ENCODE measurements at regions not wholly inside any gene's neighbourhood (a gene's known extent, or its start where the extent isn't known, plus 50 kb on each side); places are given as distances from the start of the nearest gene placed in this dataset.

- Mint-ChIP-seq H3K27ac (no peak overlapping the region), H3K4me3 (no peak overlapping the region), H3K27me3 (peaks cover 5 to 15% (median 12%) of the 10 kb centered on the region in 3 donors), H3K9me3 (peaks cover 0 to 7% (median 3%) of the 10 kb centered on the region in 7 donors), H3K36me3 (no peaks in the 10 kb centered on the region), H3K4me1 (no peaks in the 10 kb centered on the region)
- DNase-seq (no peak), ATAC-seq (ENCODE audit: low read depth in 2 of 2) (no peak)
These were observed 340.9 kb upstream of the THRB start for GRCh38 chr3:24835510-24835909.

DNA sequence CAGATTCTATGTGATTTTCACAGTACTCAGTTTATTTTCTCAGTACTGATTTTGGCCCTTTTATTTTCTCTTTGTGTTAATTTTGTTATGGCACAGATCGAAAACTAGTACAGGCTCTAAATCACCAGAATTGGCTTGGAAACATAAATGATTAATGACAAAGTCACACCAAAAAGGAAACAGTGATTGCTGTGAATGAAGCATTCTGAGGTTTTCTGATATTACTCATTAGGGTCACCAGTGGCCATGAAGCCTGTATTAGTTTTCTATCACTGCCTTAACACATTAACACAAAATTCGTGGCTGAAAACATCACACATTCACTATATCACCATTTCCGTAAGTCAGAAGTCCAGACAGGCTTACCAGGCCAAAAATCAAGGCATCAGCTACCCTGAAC, 343.0 kb upstream of the THRB start:
- DNase-seq: no peak
- Mint-ChIP-seq H3K27ac (no peak overlapping the region), H3K9me3 (peaks cover 0 to 7% (median 3%) of the 10 kb centered on the region in 7 donors), H3K4me3 (no peak overlapping the region), H3K36me3 (no peaks in the 10 kb centered on the region), H3K4me1 (no peaks in the 10 kb centered on the region), H3K27me3 (peaks cover 3 to 12% (median 7%) of the 10 kb centered on the region in 3 donors)
- ATAC-seq (ENCODE audit: low read depth in 2 of 2): no peak

GRCh38 chr3:24838533-24838932, 343.9 kb upstream of the THRB start:
- H3K4me1 Mint-ChIP-seq: no peaks in the 10 kb centered on the region

DNA sequence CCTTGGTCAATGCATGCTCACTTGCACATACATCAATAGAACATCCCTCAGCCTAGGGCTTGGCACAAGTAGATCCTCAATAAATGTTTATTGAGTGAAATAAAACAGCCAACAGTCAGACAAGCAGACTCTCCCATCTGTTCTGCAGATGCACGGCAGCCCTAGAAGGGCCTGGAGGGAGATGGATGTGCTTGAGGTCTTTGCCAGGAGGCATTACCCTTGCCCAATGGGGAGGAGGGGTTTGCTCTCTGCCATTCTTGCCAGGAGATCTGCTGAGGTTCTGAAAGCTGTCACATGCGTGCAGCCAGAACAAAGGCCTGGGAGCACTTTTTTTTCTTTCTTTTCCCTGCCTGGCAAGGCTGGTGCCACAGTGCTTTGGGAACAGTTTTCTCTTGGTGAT, 349.3 kb upstream of the THRB start:
- no peaks in the 10 kb centered on the region for H3K4me1 Mint-ChIP-seq
- H3K27ac Mint-ChIP-seq: no peak overlapping the region
- ATAC-seq (ENCODE audit: low read depth in 2 of 2) (no peak), DNase-seq (no peak)
- H3K4me3 Mint-ChIP-seq: no peak overlapping the region
- no peaks in the 10 kb centered on the region for H3K27me3 Mint-ChIP-seq
- H3K9me3 Mint-ChIP-seq: peaks cover 0 to 6% (median 3%) of the 10 kb centered on the region in 7 donors
- H3K36me3 Mint-ChIP-seq: no peaks in the 10 kb centered on the region

More at GRCh38 chr3:24838533-24838932, 343.9 kb upstream of the THRB start:
- H3K9me3 Mint-ChIP-seq: peaks cover 0 to 6% (median 3%) of the 10 kb centered on the region in 7 donors
- no peak overlapping the region for H3K4me3 Mint-ChIP-seq
- H3K27ac Mint-ChIP-seq: no peak overlapping the region
- no peak for DNase-seq
- H3K27me3 Mint-ChIP-seq: peaks cover 0 to 6% (median 0%) of the 10 kb centered on the region in 3 donors
- no peak for ATAC-seq (ENCODE audit: low read depth in 2 of 2)
- H3K36me3 Mint-ChIP-seq: no peaks in the 10 kb centered on the region

- no peaks in the 10 kb centered on the region for H3K36me3 Mint-ChIP-seq
- H3K4me3 Mint-ChIP-seq: no peak overlapping the region
- no peaks in the 10 kb centered on the region for H3K27me3 Mint-ChIP-seq
- H3K4me1 Mint-ChIP-seq: no peaks in the 10 kb centered on the region
- ATAC-seq (ENCODE audit: low read depth in 2 of 2): no peak
- no peak for DNase-seq
- peaks cover 0 to 11% (median 3%) of the 10 kb centered on the region in 7 donors for H3K9me3 Mint-ChIP-seq
- no peak overlapping the region for H3K27ac Mint-ChIP-seq
These were observed 351.0 kb upstream of the THRB start for GRCh38 chr3:24845524-24846155.

DNA sequence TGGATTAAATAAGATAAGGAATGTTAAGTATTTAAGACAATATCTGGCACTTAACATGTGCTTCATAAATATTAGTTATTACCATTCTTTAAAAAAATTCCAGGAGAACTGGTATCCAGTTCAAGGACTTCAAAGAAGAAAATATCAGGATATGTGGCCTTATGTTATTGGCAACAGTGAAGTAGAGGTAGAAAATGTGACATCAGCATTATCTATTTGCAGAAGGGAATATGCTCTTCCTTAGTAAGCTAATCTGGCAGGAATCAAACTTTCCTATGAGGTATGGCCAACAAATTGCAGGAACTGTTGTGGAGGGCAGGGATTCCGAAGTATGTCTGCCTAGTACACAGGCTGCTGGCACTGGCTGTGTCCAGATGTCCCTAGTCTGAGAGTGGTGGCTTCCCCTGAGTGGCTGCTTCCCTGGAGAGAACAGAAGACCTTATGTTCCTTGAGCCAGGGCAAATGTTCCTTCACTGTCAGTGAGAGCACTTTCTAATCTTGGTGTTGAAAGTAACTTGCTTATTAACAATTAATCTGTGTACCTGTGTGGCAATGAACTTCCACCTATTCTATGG, 351.7 kb upstream of the THRB start:
- Mint-ChIP-seq H3K4me1 (no peaks in the 10 kb centered on the region), H3K9me3 (peaks cover 0 to 12% (median 0%) of the 10 kb centered on the region in 7 donors), H3K27me3 (no peaks in the 10 kb centered on the region), H3K27ac (no peak overlapping the region), H3K36me3 (no peaks in the 10 kb centered on the region), H3K4me3 (no peak overlapping the region)
- no peak for ATAC-seq (ENCODE audit: low read depth in 2 of 2)
- DNase-seq: no peak

DNA sequence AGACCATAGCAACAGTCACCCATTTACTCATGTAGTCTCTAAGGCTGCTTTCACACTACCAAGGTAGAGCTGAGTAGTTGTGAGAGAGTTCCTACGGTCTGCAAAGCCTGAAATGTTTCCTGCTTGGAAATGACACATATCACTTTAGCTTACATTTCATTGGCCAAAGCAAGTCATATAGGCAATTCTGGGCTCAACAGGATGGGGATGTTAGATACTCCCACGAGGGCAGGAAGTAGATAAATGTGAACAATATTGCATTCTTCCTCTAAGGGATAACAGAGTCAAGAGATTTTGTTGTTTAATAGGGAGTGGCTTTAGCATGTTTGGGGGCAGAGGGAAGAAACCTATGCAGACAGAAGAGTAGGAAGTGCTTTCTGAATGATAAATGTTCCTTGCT, 355.6 kb upstream of the THRB start:
- Mint-ChIP-seq H3K4me3 (no peak overlapping the region), H3K27ac (no peak overlapping the region), H3K4me1 (no peaks in the 10 kb centered on the region), H3K9me3 (peaks cover 0 to 6% (median 0%) of the 10 kb centered on the region in 7 donors), H3K27me3 (no peaks in the 10 kb centered on the region), H3K36me3 (no peaks in the 10 kb centered on the region)
- ATAC-seq (ENCODE audit: low read depth in 2 of 2): no peak
- DNase-seq: no peak

DNA sequence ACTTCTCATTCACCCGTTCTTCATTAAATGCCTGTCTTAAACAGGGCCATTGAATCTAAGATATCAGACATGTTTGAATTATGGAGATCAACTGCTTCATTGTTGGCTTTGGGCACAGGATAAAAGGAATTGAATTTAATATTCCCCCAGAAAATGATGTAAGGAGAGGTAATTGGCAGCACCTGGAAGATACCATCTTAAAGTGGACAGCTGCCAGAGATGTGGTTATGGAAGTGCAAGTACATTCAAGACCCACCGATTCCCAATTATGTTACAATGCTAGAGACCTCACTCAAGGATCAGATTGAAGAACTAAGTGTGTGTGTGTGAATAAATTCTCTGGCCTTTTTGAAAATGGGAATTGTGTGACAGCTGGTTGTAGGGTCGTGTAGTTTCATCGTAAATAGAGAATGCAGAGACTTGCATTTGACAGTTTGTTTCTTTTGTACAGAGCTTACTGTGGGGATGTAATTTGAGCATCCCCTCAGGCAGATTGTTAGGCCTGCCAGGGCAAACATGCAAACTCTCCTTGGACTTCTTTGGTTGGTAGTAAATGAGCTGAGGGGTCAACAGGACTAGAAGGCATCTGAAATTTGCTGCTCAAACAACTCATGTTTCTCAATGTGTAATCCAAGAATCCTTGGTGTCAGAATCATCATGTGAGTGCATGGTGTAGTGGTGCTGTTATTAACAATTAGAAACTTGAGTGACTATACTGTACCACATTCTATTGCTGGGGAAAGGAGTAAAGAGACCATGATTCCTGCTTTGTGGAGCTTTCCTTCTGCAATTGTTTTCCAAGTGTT, 359.2 kb upstream of the THRB start:
- H3K4me3 Mint-ChIP-seq: no peak overlapping the region
- no peaks in the 10 kb centered on the region for H3K36me3 Mint-ChIP-seq
- no peaks in the 10 kb centered on the region for H3K27me3 Mint-ChIP-seq
- H3K27ac Mint-ChIP-seq: no peak overlapping the region
- no peak for ATAC-seq (ENCODE audit: low read depth in 2 of 2)
- DNase-seq: no peak
- no peaks in the 10 kb centered on the region for H3K4me1 Mint-ChIP-seq
- H3K9me3 Mint-ChIP-seq: peaks cover 0 to 6% (median 0%) of the 10 kb centered on the region in 7 donors

GRCh38 chr3:24854748-24855147, 360.1 kb upstream of the THRB start:
- H3K4me3 Mint-ChIP-seq: no peak overlapping the region

DNA sequence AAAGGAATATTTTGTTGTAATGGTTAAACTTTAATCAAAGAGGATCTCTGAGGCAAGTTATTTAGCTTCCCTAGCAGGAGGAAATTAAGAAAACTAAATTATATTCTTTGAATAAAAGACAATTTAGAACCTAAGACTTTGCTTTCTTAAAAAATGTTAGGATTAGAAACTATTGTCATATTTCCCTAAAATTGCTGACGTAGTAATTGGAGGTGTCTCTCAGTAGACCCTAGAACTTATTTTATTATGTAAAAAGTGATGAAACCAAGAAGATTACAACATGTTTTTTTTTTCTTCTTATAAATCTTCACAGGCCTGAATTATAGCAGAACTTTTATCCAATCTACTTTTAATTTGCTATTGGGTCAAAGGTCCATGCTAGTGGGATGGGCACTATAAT, 363.3 kb upstream of the THRB start:
- no peak for DNase-seq
- ATAC-seq (ENCODE audit: low read depth in 2 of 2): no peak
- no peaks in the 10 kb centered on the region for H3K36me3 Mint-ChIP-seq
- H3K9me3 Mint-ChIP-seq: peaks cover 0 to 1% (median 0%) of the 10 kb centered on the region in 7 donors
- H3K27me3 Mint-ChIP-seq: no peaks in the 10 kb centered on the region
- no peak overlapping the region for H3K4me3 Mint-ChIP-seq
- H3K27ac Mint-ChIP-seq: no peak overlapping the region
- no peaks in the 10 kb centered on the region for H3K4me1 Mint-ChIP-seq

More at GRCh38 chr3:24854748-24855147, 360.1 kb upstream of the THRB start:
- H3K9me3 Mint-ChIP-seq: peaks cover 0 to 6% (median 0%) of the 10 kb centered on the region in 7 donors
- H3K36me3 Mint-ChIP-seq: no peaks in the 10 kb centered on the region
- H3K27me3 Mint-ChIP-seq: no peaks in the 10 kb centered on the region
- ATAC-seq (ENCODE audit: low read depth in 2 of 2) (no peak), DNase-seq (no peak)
- no peak overlapping the region for H3K27ac Mint-ChIP-seq
- H3K4me1 Mint-ChIP-seq: no peaks in the 10 kb centered on the region

GRCh38 chr3:24863215-24863614, 368.6 kb upstream of the THRB start:
- H3K9me3 Mint-ChIP-seq: peaks cover 0 to 10% (median 2%) of the 10 kb centered on the region in 7 donors
- no peaks in the 10 kb centered on the region for H3K36me3 Mint-ChIP-seq
- no peak overlapping the region for H3K27ac Mint-ChIP-seq
- no peaks in the 10 kb centered on the region for H3K4me1 Mint-ChIP-seq
- ATAC-seq (ENCODE audit: low read depth in 2 of 2) (no peak), DNase-seq (no peak)
- H3K27me3 Mint-ChIP-seq: no peaks in the 10 kb centered on the region
- no peak overlapping the region for H3K4me3 Mint-ChIP-seq

DNA sequence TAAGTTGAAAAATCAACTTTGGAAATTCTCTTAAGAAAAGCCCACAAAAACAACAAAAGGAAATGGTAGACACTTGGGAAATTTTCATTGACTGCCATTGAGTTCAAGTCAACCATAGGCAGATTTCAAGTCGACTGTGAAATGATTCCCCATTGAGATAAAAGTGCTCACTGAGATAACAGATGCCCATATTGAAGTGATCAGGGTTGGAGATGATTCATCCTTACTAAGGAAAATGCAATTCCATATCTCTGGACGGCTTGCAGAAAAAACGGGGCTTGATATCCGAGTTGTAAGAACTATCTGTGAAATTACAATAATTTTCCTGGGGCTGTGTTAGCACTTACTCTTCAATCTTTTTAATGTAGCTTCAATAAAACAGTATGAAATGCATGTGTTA, 373.1 kb upstream of the THRB start:
- Mint-ChIP-seq H3K4me1 (no peaks in the 10 kb centered on the region), H3K9me3 (peaks cover 2 to 16% (median 5%) of the 10 kb centered on the region in 7 donors), H3K36me3 (no peaks in the 10 kb centered on the region), H3K27me3 (peaks cover 0 to 3% (median 0%) of the 10 kb centered on the region in 3 donors), H3K27ac (no peak overlapping the region), H3K4me3 (no peak overlapping the region)
- ATAC-seq (ENCODE audit: low read depth in 2 of 2) (no peak), DNase-seq (no peak)

DNA sequence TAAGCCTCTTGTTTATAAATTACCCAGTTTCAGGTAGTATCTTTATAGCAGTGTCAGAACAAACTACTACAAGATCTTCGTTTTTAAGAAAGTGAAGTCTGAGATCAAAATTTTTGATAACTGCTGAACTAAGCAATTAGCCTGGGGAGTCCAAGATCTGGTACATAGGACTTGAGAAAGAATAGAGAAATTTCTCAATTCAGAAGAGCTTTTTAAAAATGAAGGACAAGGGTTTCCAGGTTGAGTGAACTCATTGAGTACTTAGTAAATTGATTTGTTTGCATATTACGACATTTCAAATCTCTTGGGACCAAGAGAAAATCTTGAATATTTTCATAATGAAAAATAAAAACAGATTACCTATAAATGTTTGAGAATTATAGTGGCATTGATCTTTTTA, 386.6 kb upstream of the THRB start:
- Mint-ChIP-seq H3K36me3 (no peaks in the 10 kb centered on the region), H3K4me1 (no peaks in the 10 kb centered on the region), H3K27me3 (no peaks in the 10 kb centered on the region), H3K9me3 (peaks cover 0 to 4% (median 0%) of the 10 kb centered on the region in 7 donors), H3K27ac (no peak overlapping the region), H3K4me3 (no peak overlapping the region)
- DNase-seq (no peak), ATAC-seq (ENCODE audit: low read depth in 2 of 2) (no peak)

DNA sequence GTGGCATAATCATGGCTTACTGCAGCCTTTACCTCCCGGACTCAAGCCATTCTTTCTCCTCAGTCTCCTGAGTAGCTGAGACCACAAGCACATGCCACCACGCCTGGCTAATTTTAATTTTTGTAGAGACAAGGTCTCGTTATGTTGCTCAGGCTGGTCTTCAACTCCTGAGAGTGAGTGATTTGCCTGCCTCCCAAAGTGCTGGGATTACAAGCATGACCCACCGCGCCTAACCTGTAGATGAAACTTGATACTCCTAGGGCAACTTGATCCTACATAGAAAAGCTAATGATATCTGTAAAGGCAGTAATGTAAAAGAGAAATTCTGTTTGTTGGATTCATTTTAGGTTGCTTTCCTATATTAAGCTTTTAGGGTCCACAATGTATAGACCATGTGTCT, 391.9 kb upstream of the THRB start:
- H3K9me3 Mint-ChIP-seq: peaks cover 0 to 2% (median 0%) of the 10 kb centered on the region in 7 donors
- no peaks in the 10 kb centered on the region for H3K4me1 Mint-ChIP-seq
- DNase-seq: no peak
- ATAC-seq (ENCODE audit: low read depth in 2 of 2): no peak
- H3K27me3 Mint-ChIP-seq: peaks cover 0 to under 1% (median 0%) of the 10 kb centered on the region in 3 donors
- H3K36me3 Mint-ChIP-seq: no peaks in the 10 kb centered on the region
- H3K27ac Mint-ChIP-seq: no peak overlapping the region
- no peak overlapping the region for H3K4me3 Mint-ChIP-seq
